Lower lobe of right lung (tissue), 2 donors: ENCODE measurements at regions not wholly inside any gene's neighbourhood (a gene's known extent, or its start where the extent isn't known, plus 50 kb on each side); places are given as distances from the start of the nearest gene placed in this dataset.

Source experiments
- ATAC-seq, 2 donors: fragments of 200-7000 bp; cut with Tn5 transposase; one replicate each; pipeline ENCODE4 v1.9.1; 2020 to 2022; ENCODE audit warnings: mild to moderate bottlenecking in 2 of 2, moderate library complexity in 2 of 2
- DNase-seq: peaks from one replicate; pipeline ENCODE4 v3.0.0-alpha.2; 2020
- H3K27ac ChIP-seq: fragments of 200-600 bp; one replicate; pipeline ENCODE4 v1.8.0; 2022
- H3K27me3 ChIP-seq: fragments of 200-600 bp; one replicate; pipeline ENCODE4 v1.8.0; 2022; ENCODE audit warnings: low read depth
- H3K36me3 ChIP-seq: fragments of 200-600 bp; one replicate; pipeline ENCODE4 v1.8.0; 2022; ENCODE audit warnings: mild to moderate bottlenecking
- H3K4me1 ChIP-seq: fragments of 200-600 bp; one replicate; pipeline ENCODE4 v1.8.0; 2022
- H3K4me3 ChIP-seq: fragments of 200-600 bp; one replicate; pipeline ENCODE4 v1.8.0; 2022; ENCODE audit warnings: mild to moderate bottlenecking
- H3K9me3 ChIP-seq: fragments of 200-600 bp; one replicate; pipeline ENCODE4 v1.8.0; 2022
- intact Hi-C: fragments of 100-400 bp; cut with DNase I; formaldehyde crosslinking; loops from one replicate; pipeline ENCODE4 v1.11.0; 2022
- TF ChIP-seq, protein P1 (sequence below): fragments of 200-600 bp; IDR thresholded peaks from one replicate; pipeline ENCODE4 v1.8.0; 2022; ENCODE audit warnings: antibody characterized with exemption, mild to moderate bottlenecking
- donor health status: DM: no; HTN: yes; CAD: no; lungs with severe emphysema.

GRCh38 chr2:67651565-67651964 is 254.4 kb downstream of the ETAA1 start:
- TF ChIP-seq, protein P1, sequence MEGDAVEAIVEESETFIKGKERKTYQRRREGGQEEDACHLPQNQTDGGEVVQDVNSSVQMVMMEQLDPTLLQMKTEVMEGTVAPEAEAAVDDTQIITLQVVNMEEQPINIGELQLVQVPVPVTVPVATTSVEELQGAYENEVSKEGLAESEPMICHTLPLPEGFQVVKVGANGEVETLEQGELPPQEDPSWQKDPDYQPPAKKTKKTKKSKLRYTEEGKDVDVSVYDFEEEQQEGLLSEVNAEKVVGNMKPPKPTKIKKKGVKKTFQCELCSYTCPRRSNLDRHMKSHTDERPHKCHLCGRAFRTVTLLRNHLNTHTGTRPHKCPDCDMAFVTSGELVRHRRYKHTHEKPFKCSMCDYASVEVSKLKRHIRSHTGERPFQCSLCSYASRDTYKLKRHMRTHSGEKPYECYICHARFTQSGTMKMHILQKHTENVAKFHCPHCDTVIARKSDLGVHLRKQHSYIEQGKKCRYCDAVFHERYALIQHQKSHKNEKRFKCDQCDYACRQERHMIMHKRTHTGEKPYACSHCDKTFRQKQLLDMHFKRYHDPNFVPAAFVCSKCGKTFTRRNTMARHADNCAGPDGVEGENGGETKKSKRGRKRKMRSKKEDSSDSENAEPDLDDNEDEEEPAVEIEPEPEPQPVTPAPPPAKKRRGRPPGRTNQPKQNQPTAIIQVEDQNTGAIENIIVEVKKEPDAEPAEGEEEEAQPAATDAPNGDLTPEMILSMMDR: no peak
- H3K27me3 ChIP-seq: no peaks in the 10 kb centered on the region
- H3K4me1 ChIP-seq: peaks cover 17% of the 10 kb centered on the region
- no peaks in the 10 kb centered on the region for H3K9me3 ChIP-seq
- intact Hi-C loops: no loop called here
- no peak overlapping the region for H3K27ac ChIP-seq
- H3K4me3 ChIP-seq: no peak overlapping the region
- no peak for DNase-seq
- no peaks in the 10 kb centered on the region for H3K36me3 ChIP-seq
- ATAC-seq: no peak

- intact Hi-C loops: no loop called here
- H3K27me3 ChIP-seq: no peaks in the 10 kb centered on the region
These were observed 255.5 kb downstream of the ETAA1 start for GRCh38 chr2:67652679-67653078.

DNA sequence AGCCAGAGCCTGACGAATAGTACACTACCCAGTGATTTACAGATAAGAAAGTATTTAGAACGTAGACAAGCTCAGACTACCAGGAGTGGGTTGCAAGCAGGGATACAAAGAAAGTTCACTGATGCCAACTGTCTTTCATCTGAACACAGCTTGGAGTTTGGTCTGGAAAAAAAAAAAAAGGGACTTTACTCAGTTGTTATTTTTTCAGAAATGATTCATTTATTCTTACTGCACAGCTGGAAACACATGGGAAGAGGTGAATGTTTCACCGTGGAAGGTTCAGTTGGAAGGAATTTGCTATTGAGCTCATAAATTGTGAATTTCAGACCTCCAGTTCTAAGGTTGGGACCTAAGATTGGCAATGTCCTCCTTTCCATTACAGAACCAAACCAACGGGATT is 259.7 kb downstream of the ETAA1 start:
- DNase-seq (no peak), ATAC-seq (no peak)
- TF ChIP-seq, protein P1: no peak
- no peak overlapping the region for H3K27ac ChIP-seq
- intact Hi-C loops: no loop called here
- no peaks in the 10 kb centered on the region for H3K4me1 ChIP-seq
- H3K9me3 ChIP-seq: no peaks in the 10 kb centered on the region
- no peak overlapping the region for H3K4me3 ChIP-seq
- no peaks in the 10 kb centered on the region for H3K36me3 ChIP-seq
- no peaks in the 10 kb centered on the region for H3K27me3 ChIP-seq

More at GRCh38 chr2:67652679-67653078, 255.5 kb downstream of the ETAA1 start:
- TF ChIP-seq, protein P1: no peak
- ATAC-seq (no peak), DNase-seq (no peak)
- H3K36me3 ChIP-seq: no peaks in the 10 kb centered on the region
- no peaks in the 10 kb centered on the region for H3K9me3 ChIP-seq
- H3K4me3 ChIP-seq: no peak overlapping the region
- no peak overlapping the region for H3K27ac ChIP-seq
- peaks cover 17% of the 10 kb centered on the region for H3K4me1 ChIP-seq

- H3K27me3 ChIP-seq: no peaks in the 10 kb centered on the region
- H3K27ac ChIP-seq: no peak overlapping the region
- no peak for ATAC-seq
- intact Hi-C loops: no loop called here
- H3K4me1 ChIP-seq: no peaks in the 10 kb centered on the region
- TF ChIP-seq, protein P1: no peak
- H3K36me3 ChIP-seq: no peaks in the 10 kb centered on the region
- no peaks in the 10 kb centered on the region for H3K9me3 ChIP-seq
- no peak for DNase-seq
- no peak overlapping the region for H3K4me3 ChIP-seq
These were observed 261.7 kb downstream of the ETAA1 start for GRCh38 chr2:67658820-67659219.

- intact Hi-C loops: no loop called here
- Histone ChIP-seq H3K9me3 (no peaks in the 10 kb centered on the region), H3K4me3 (no peak overlapping the region), H3K4me1 (no peaks in the 10 kb centered on the region), H3K27ac (no peak overlapping the region), H3K27me3 (no peaks in the 10 kb centered on the region), H3K36me3 (no peaks in the 10 kb centered on the region)
- no peak for DNase-seq
- ATAC-seq: no peak
- TF ChIP-seq, protein P1: no peak
These were observed 263.0 kb downstream of the ETAA1 start for GRCh38 chr2:67660015-67660602.
